ENCODE measurements at regions not wholly inside any gene's neighbourhood (a gene's known extent, or its start where the extent isn't known, plus 50 kb on each side); places are given as distances from the start of the nearest gene placed in this dataset.

GRCh38 chr11:103622296-103622695 lies 414.1 kb upstream of the DDI1 start:
- Mint-ChIP-seq H3K4me1 (ENCODE audit: low read depth, unreplicated experiment) (peaks cover 11% of the 10 kb centered on the region), H3K27ac (ENCODE audit: unreplicated experiment) (no peak overlapping the region), H3K27me3 (ENCODE audit: low read depth, unreplicated experiment) (no peaks in the 10 kb centered on the region), H3K4me3 (ENCODE audit: unreplicated experiment) (no peak overlapping the region), H3K9me3 (ENCODE audit: unreplicated experiment) (no peaks in the 10 kb centered on the region), H3K36me3 (ENCODE audit: low read depth, unreplicated experiment) (no peaks in the 10 kb centered on the region)
- Histone ChIP-seq H3K9ac (ENCODE audit: low read length) (no peak overlapping the region), H3K27ac (ENCODE audit: low read depth, low read length) (no peak overlapping the region), H3K27me3 (ENCODE audit: insufficient read depth, low read length) (no peaks in the 10 kb centered on the region), H3K4me3 (ENCODE audit: insufficient read depth, low read depth, low read length) (no peak overlapping the region), H4K20me1 (ENCODE audit: insufficient read depth, low read length) (no peaks in the 10 kb centered on the region), H3K79me2 (ENCODE audit: insufficient read depth, low read length) (no peaks in the 10 kb centered on the region), H3K36me3 (ENCODE audit: insufficient read depth, low read length) (no peaks in the 10 kb centered on the region), H3K4me1 (ENCODE audit: insufficient read depth, low read length) (peaks cover 15% of the 10 kb centered on the region), H3K4me2 (ENCODE audit: low read length) (no peak overlapping the region), H3K9me3 (ENCODE audit: insufficient read depth, low read depth, low read length) (no peaks in the 10 kb centered on the region), H2AFZ (ENCODE audit: low read depth, low read length) (no peak overlapping the region)
- no peak for DNase-seq (ENCODE audit: low read depth)
- FAIRE-seq = no peak
- TF ChIP-seq, protein P1, sequence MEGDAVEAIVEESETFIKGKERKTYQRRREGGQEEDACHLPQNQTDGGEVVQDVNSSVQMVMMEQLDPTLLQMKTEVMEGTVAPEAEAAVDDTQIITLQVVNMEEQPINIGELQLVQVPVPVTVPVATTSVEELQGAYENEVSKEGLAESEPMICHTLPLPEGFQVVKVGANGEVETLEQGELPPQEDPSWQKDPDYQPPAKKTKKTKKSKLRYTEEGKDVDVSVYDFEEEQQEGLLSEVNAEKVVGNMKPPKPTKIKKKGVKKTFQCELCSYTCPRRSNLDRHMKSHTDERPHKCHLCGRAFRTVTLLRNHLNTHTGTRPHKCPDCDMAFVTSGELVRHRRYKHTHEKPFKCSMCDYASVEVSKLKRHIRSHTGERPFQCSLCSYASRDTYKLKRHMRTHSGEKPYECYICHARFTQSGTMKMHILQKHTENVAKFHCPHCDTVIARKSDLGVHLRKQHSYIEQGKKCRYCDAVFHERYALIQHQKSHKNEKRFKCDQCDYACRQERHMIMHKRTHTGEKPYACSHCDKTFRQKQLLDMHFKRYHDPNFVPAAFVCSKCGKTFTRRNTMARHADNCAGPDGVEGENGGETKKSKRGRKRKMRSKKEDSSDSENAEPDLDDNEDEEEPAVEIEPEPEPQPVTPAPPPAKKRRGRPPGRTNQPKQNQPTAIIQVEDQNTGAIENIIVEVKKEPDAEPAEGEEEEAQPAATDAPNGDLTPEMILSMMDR (IDR thresholded peaks at IDR 0.05; ENCODE audit: insufficient read depth, low read depth, low read length) = no peak
- no peak for TF ChIP-seq EZH2 (IDR thresholded peaks at IDR 0.05; ENCODE audit: insufficient read depth, low read length)

DNA sequence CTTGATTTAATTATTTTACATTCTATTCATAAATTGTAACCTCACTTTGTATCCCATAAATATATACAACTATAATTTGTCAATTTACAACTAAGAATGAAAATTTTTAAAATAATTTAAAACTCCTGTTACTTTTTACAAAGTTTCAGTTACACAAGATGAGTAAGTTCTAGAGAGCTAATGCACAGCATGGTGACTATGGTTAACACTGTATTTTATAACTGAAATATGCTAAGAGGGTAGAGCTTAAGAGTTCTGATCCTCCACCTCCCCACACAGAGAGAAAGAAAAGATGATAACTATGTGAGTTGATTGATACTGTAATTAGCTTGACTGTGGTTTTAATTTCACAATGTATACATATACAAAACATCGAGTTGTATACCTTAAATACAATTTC lies 412.5 kb upstream of the DDI1 start:
- no peak for FAIRE-seq
- Mint-ChIP-seq H3K9me3 (ENCODE audit: unreplicated experiment) (no peaks in the 10 kb centered on the region), H3K4me1 (ENCODE audit: low read depth, unreplicated experiment) (peaks cover 11% of the 10 kb centered on the region)

DNA sequence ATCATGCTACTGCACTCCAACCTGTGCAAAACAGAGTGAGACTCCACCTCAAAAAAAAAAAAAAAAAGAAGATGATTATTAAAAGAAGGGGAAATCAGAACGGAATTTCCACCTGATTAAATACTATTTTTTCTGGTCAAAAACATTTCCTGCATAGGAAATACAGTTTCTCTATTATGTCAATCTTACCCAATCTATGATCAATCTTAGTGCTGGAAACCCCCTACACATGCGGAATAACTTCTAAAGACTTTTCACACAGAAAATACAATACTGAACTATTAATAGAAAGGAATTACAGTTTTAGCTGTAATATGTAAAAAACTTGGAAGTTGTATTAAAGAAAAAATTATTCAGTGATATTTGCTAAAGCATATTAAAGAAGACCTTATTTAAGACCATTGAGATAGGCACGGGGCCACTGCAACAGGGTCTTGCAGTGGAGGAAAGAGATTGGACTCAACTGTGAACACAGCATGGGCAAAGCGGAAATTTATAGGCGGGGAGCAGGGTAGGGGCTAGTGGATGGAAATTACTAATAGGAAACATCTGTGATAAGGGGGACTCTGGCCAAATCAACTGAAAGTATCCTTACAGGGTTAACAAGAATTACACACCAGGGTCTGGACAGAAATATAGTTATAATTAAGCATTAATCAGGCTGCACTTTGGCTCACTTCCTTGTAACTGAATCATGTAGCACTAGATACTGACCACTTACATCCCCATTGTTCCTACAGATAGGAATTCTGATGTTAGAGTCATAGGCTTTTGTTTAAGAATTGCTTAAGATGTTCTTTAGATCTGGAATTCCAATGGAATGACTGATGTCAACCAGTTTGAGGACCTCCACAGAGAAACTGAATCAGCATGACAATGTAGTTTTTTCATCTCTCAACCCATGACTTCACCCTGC lies 411.5 kb upstream of the DDI1 start:
- H3K4me1 Mint-ChIP-seq (ENCODE audit: low read depth, unreplicated experiment) = peaks cover 11% of the 10 kb centered on the region
- H3K4me1 ChIP-seq (ENCODE audit: insufficient read depth, low read length) = peaks cover 15% of the 10 kb centered on the region
- H3K27me3 Mint-ChIP-seq (ENCODE audit: low read depth, unreplicated experiment) = no peaks in the 10 kb centered on the region
- no peaks in the 10 kb centered on the region for H3K27me3 ChIP-seq (ENCODE audit: insufficient read depth, low read length)
- no peak for TF ChIP-seq EZH2 (IDR thresholded peaks at IDR 0.05; ENCODE audit: insufficient read depth, low read length)
- TF ChIP-seq, protein P1 (IDR thresholded peaks at IDR 0.05; ENCODE audit: insufficient read depth, low read depth, low read length) = no peak
- H3K9me3 Mint-ChIP-seq (ENCODE audit: unreplicated experiment) = no peaks in the 10 kb centered on the region
- peak overlapping the region; percentile 74 for H3K27ac Mint-ChIP-seq (ENCODE audit: unreplicated experiment)
- H3K4me3 ChIP-seq (ENCODE audit: insufficient read depth, low read depth, low read length) = peak overlapping the region; percentile 1
- no peaks in the 10 kb centered on the region for H3K36me3 Mint-ChIP-seq (ENCODE audit: low read depth, unreplicated experiment)
- peak overlapping the region; percentile 3 for H2AFZ ChIP-seq (ENCODE audit: low read depth, low read length)
- H3K4me2 ChIP-seq (ENCODE audit: low read length) = peak overlapping the region; percentile 65
- H3K79me2 ChIP-seq (ENCODE audit: insufficient read depth, low read length) = no peaks in the 10 kb centered on the region
- no peaks in the 10 kb centered on the region for H3K9me3 ChIP-seq (ENCODE audit: insufficient read depth, low read depth, low read length)
- H3K36me3 ChIP-seq (ENCODE audit: insufficient read depth, low read length) = no peaks in the 10 kb centered on the region
- DNase-seq (ENCODE audit: low read depth) = peak; percentile 99
- peak; percentile 100 for FAIRE-seq
- H3K9ac ChIP-seq (ENCODE audit: low read length) = peak overlapping the region; percentile 56
- H3K27ac ChIP-seq (ENCODE audit: low read depth, low read length) = peak overlapping the region; percentile 91
- no peak overlapping the region for H3K4me3 Mint-ChIP-seq (ENCODE audit: unreplicated experiment)
- no peaks in the 10 kb centered on the region for H4K20me1 ChIP-seq (ENCODE audit: insufficient read depth, low read length)

More for the DNA sequence above, 412.5 kb upstream of the DDI1 start:
- DNase-seq (ENCODE audit: low read depth) = no peak
- Histone ChIP-seq H3K4me2 (ENCODE audit: low read length) (no peak overlapping the region), H3K27me3 (ENCODE audit: insufficient read depth, low read length) (no peaks in the 10 kb centered on the region), H3K79me2 (ENCODE audit: insufficient read depth, low read length) (no peaks in the 10 kb centered on the region), H2AFZ (ENCODE audit: low read depth, low read length) (no peak overlapping the region), H3K4me1 (ENCODE audit: insufficient read depth, low read length) (peaks cover 15% of the 10 kb centered on the region), H3K36me3 (ENCODE audit: insufficient read depth, low read length) (no peaks in the 10 kb centered on the region), H3K9ac (ENCODE audit: low read length) (no peak overlapping the region), H4K20me1 (ENCODE audit: insufficient read depth, low read length) (no peaks in the 10 kb centered on the region), H3K4me3 (ENCODE audit: insufficient read depth, low read depth, low read length) (no peak overlapping the region), H3K27ac (ENCODE audit: low read depth, low read length) (peak overlapping the region; percentile 91), H3K9me3 (ENCODE audit: insufficient read depth, low read depth, low read length) (no peaks in the 10 kb centered on the region)
- no peak for TF ChIP-seq EZH2 (IDR thresholded peaks at IDR 0.05; ENCODE audit: insufficient read depth, low read length)
- Mint-ChIP-seq H3K27me3 (ENCODE audit: low read depth, unreplicated experiment) (no peaks in the 10 kb centered on the region), H3K4me3 (ENCODE audit: unreplicated experiment) (no peak overlapping the region), H3K27ac (ENCODE audit: unreplicated experiment) (peak overlapping the region; percentile 16), H3K36me3 (ENCODE audit: low read depth, unreplicated experiment) (no peaks in the 10 kb centered on the region)
